Lower lobe of right lung (tissue), 2 donors: ENCODE measurements at regions not wholly inside any gene's neighbourhood (a gene's known extent, or its start where the extent isn't known, plus 50 kb on each side); places are given as distances from the start of the nearest gene placed in this dataset.

Experiments
- ATAC-seq, 2 donors: fragments of 200-7000 bp; cut with Tn5 transposase; one replicate each; pipeline ENCODE4 v1.9.1; 2020 to 2022; ENCODE audit warnings: mild to moderate bottlenecking in 2 of 2, moderate library complexity in 2 of 2
- DNase-seq: peaks from one replicate; pipeline ENCODE4 v3.0.0-alpha.2; 2020
- H3K27ac ChIP-seq: fragments of 200-600 bp; one replicate; pipeline ENCODE4 v1.8.0; 2022
- H3K27me3 ChIP-seq: fragments of 200-600 bp; one replicate; pipeline ENCODE4 v1.8.0; 2022; ENCODE audit warnings: low read depth
- H3K36me3 ChIP-seq: fragments of 200-600 bp; one replicate; pipeline ENCODE4 v1.8.0; 2022; ENCODE audit warnings: mild to moderate bottlenecking
- H3K4me1 ChIP-seq: fragments of 200-600 bp; one replicate; pipeline ENCODE4 v1.8.0; 2022
- H3K4me3 ChIP-seq: fragments of 200-600 bp; one replicate; pipeline ENCODE4 v1.8.0; 2022; ENCODE audit warnings: mild to moderate bottlenecking
- H3K9me3 ChIP-seq: fragments of 200-600 bp; one replicate; pipeline ENCODE4 v1.8.0; 2022
- intact Hi-C: fragments of 100-400 bp; cut with DNase I; formaldehyde crosslinking; loops from one replicate; pipeline ENCODE4 v1.11.0; 2022
- TF ChIP-seq, protein P1 (sequence below): fragments of 200-600 bp; IDR thresholded peaks from one replicate; pipeline ENCODE4 v1.8.0; 2022; ENCODE audit warnings: antibody characterized with exemption, mild to moderate bottlenecking
- donor health status: DM: no; HTN: yes; CAD: no; lungs with severe emphysema.

DNA sequence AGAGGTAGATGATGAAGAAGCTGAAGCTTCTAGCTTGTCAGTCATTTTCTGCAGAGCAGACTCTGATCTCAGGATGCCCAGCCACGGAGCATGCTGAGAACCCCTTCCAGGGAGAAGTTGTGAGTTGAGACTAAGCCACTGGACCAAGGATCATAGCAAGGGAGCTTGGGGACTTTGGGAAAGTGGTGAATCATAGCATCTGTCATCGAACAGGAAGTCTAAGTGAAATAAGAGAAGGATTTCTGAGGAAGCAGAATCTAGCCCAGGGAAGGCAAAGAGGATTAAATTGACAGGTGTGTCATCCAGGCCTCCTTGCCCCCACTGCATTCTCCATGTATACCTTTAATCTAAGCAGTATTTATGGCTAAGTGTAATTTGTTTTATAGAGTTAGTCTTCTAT, 71.8 kb upstream of the TMEM108 start:
- intact Hi-C loops = no loop called here
- Histone ChIP-seq H3K36me3 (no peaks in the 10 kb centered on the region), H3K4me3 (no peak overlapping the region), H3K27me3 (no peaks in the 10 kb centered on the region), H3K9me3 (no peaks in the 10 kb centered on the region), H3K27ac (no peak overlapping the region), H3K4me1 (no peaks in the 10 kb centered on the region)
- TF ChIP-seq, protein P1, sequence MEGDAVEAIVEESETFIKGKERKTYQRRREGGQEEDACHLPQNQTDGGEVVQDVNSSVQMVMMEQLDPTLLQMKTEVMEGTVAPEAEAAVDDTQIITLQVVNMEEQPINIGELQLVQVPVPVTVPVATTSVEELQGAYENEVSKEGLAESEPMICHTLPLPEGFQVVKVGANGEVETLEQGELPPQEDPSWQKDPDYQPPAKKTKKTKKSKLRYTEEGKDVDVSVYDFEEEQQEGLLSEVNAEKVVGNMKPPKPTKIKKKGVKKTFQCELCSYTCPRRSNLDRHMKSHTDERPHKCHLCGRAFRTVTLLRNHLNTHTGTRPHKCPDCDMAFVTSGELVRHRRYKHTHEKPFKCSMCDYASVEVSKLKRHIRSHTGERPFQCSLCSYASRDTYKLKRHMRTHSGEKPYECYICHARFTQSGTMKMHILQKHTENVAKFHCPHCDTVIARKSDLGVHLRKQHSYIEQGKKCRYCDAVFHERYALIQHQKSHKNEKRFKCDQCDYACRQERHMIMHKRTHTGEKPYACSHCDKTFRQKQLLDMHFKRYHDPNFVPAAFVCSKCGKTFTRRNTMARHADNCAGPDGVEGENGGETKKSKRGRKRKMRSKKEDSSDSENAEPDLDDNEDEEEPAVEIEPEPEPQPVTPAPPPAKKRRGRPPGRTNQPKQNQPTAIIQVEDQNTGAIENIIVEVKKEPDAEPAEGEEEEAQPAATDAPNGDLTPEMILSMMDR = no peak
- no peak for ATAC-seq
- no peak for DNase-seq

DNA sequence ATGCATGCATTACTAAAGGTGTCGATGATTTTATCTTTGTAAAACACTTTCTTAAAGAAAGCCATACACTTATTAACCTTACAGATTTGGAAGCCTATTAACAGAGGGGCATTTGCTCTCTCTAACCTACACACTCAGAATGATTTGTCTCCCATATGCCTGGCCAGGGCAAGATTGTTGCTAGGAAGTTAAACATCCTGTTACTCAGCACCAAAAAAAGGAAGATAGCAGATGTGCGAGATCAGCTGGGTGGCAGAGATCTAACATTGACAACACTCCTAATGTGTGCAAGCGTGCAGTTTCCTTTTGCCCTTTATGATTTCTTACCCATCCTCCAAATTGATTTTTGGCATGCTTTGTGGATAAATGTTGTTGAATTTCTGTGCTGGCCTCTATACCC, 73.9 kb upstream of the TMEM108 start:
- no peak overlapping the region for H3K4me3 ChIP-seq
- DNase-seq (no peak), ATAC-seq (no peak)
- H3K9me3 ChIP-seq = no peaks in the 10 kb centered on the region
- H3K27ac ChIP-seq = no peak overlapping the region
- TF ChIP-seq, protein P1 = no peak
- no peaks in the 10 kb centered on the region for H3K36me3 ChIP-seq
- no peaks in the 10 kb centered on the region for H3K27me3 ChIP-seq
- intact Hi-C loops = no loop called here
- no peaks in the 10 kb centered on the region for H3K4me1 ChIP-seq

DNA sequence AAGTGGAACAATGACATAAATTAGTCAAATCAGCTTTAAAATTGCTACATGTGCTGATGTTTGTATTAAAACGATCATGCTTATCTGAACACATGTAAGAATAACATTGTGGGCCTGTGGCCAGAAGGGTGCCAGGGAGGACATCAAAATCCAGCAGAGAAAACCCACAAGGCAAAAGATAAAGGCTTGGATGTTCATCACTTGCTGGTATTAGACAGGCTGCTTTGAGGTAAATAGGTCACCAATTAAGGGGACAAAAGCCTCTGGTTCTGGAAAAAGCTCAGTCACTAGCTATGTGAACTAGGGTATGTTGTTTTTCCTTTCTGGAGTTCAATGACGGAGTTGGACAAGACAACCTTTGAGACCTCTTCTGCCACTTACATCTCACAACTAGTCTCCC, 74.4 kb upstream of the TMEM108 start:
- no peak overlapping the region for H3K4me3 ChIP-seq
- H3K27me3 ChIP-seq = no peaks in the 10 kb centered on the region
- intact Hi-C loops = no loop called here
- H3K36me3 ChIP-seq = no peaks in the 10 kb centered on the region
- no peak for ATAC-seq
- H3K9me3 ChIP-seq = no peaks in the 10 kb centered on the region
- H3K27ac ChIP-seq = no peak overlapping the region
- no peak for DNase-seq
- no peaks in the 10 kb centered on the region for H3K4me1 ChIP-seq
- TF ChIP-seq, protein P1 = no peak

DNA sequence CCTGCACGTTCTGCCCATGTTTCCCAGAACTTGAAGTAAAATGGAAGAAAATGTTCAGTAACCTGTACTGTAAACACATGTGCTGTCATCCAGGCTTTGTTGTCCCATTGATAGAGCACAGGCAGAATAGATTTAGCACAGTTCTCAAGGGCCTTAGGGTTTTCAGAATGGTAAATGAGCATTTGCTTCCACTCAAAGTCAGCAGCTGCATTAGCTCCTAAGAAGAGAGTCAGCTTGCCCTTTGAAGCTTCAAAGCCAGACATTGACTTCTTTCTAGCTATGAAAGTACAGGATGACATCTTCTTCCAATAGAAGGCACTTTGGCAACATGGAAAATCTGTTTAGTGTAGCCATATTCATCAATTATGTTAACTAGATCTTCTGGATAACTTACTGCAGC, 76.2 kb upstream of the TMEM108 start:
- Histone ChIP-seq H3K4me3 (no peak overlapping the region), H3K27ac (no peak overlapping the region), H3K27me3 (no peaks in the 10 kb centered on the region), H3K4me1 (no peaks in the 10 kb centered on the region), H3K36me3 (no peaks in the 10 kb centered on the region), H3K9me3 (no peaks in the 10 kb centered on the region)
- ATAC-seq = no peak
- no peak for DNase-seq
- TF ChIP-seq, protein P1 = no peak
- intact Hi-C loops = no loop called here

DNA sequence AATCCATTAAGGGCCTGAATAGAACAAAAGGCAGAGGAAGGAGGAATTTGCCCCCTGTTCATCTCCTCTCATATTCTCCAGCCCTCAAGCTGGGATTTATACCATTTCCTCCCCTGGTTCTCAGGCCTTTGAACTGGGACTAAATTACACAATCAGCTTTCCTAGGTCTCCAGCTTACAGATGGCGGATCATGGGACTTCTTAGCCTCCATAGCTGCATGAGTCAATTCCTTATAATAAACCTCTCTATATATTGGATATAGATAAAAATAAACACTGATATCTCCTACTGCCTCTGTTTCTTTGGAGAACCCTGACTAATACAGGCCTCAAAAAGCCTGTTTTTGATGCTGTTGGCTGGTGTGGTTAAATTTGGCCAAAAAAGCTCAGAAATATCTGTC, 84.5 kb upstream of the TMEM108 start:
- Histone ChIP-seq H3K9me3 (no peaks in the 10 kb centered on the region), H3K4me1 (no peaks in the 10 kb centered on the region), H3K36me3 (no peaks in the 10 kb centered on the region), H3K27me3 (no peaks in the 10 kb centered on the region), H3K4me3 (no peak overlapping the region), H3K27ac (no peak overlapping the region)
- intact Hi-C loops = no loop called here
- ATAC-seq = no peak
- DNase-seq = no peak
- TF ChIP-seq, protein P1 = no peak

DNA sequence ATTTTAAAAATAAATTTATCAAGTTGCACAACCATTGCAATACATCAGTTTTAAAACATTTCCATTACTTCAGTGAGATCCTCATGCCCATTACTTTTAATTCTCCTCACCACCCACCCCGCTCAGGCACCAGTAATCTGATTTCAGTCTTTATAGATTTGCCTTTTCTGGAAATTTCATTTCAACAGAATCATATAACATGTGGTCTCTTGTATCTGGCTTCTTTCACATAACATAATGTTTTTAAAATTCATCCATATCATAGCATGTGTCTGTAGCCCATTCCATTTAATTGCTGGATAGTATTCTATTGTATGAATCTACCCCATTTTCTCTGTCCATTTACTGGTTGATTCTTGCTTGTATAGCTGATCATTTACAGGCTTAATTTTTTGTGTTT, 110.3 kb upstream of the TMEM108 start:
- intact Hi-C loops = no loop called here
- DNase-seq = no peak
- no peaks in the 10 kb centered on the region for H3K9me3 ChIP-seq
- no peak for ATAC-seq
- no peaks in the 10 kb centered on the region for H3K4me1 ChIP-seq
- H3K4me3 ChIP-seq = no peak overlapping the region
- no peaks in the 10 kb centered on the region for H3K36me3 ChIP-seq
- TF ChIP-seq, protein P1 = no peak
- H3K27ac ChIP-seq = no peak overlapping the region
- no peaks in the 10 kb centered on the region for H3K27me3 ChIP-seq
